Ishikawa (cell line): ENCODE measurements at regions not wholly inside any gene's neighbourhood (a gene's known extent, or its start where the extent isn't known, plus 50 kb on each side); places are given as distances from the start of the nearest gene placed in this dataset.

Experiments
- CREB1 ChIP-seq: IDR thresholded peaks from 2 replicates; pipeline ENCODE4 v1.6.1; 2012; ENCODE audit warnings: low read depth
- EGR1 ChIP-seq: IDR thresholded peaks from 2 replicates; pipeline ENCODE4 v1.6.1; 2012
- EP300 ChIP-seq: IDR thresholded peaks from 2 replicates; pipeline ENCODE4 v1.6.1; 2012; ENCODE audit warnings: borderline replicate concordance
- FOXM1 ChIP-seq: IDR thresholded peaks from 2 replicates; pipeline ENCODE4 v1.6.1; 2012; ENCODE audit warnings: low read depth, borderline replicate concordance
- RAD21 ChIP-seq: IDR thresholded peaks from 2 replicates; pipeline ENCODE4 v1.6.1; 2012; ENCODE audit warnings: low read depth
- TAF1 ChIP-seq: IDR thresholded peaks from 2 replicates; pipeline ENCODE4 v1.6.1; 2012; ENCODE audit warnings: low read depth, mild to moderate bottlenecking
- YY1 ChIP-seq: IDR thresholded peaks from 2 replicates; pipeline ENCODE4 v1.6.1; 2012; ENCODE audit warnings: low read depth
- TF ChIP-seq, protein P1 (sequence below): IDR thresholded peaks from 2 replicates; pipeline ENCODE4 v1.6.1; 2012; ENCODE audit warnings: low read depth, mild to moderate bottlenecking
- TF ChIP-seq, protein P2 (sequence below): IDR thresholded peaks from 2 replicates; pipeline ENCODE4 v1.6.1; 2012

DNA sequence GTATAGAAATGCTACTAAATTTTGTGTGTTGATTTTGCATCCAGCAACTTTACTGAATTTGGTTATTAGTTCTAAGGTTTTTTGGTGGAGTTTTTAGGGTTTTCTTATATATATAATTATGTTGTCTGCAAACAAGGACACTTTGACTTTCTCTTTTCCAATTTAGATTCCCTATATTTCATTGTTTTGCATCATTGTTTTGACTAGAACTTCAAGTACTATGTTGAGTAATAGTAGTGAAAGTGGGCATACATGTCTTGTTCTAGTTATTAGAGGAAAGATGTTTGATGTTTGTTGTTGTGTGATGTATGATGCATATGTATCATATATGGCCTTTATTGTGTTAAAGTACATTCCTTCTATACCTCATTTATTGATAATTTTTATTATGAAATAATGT lies 362.3 kb upstream of the PRR16 start:
- TF ChIP-seq EGR1 (no peak), CREB1 (no peak), FOXM1 (no peak), YY1 (no peak), EP300 (no peak), RAD21 (no peak), TAF1 (no peak)
- TF ChIP-seq, protein P1, sequence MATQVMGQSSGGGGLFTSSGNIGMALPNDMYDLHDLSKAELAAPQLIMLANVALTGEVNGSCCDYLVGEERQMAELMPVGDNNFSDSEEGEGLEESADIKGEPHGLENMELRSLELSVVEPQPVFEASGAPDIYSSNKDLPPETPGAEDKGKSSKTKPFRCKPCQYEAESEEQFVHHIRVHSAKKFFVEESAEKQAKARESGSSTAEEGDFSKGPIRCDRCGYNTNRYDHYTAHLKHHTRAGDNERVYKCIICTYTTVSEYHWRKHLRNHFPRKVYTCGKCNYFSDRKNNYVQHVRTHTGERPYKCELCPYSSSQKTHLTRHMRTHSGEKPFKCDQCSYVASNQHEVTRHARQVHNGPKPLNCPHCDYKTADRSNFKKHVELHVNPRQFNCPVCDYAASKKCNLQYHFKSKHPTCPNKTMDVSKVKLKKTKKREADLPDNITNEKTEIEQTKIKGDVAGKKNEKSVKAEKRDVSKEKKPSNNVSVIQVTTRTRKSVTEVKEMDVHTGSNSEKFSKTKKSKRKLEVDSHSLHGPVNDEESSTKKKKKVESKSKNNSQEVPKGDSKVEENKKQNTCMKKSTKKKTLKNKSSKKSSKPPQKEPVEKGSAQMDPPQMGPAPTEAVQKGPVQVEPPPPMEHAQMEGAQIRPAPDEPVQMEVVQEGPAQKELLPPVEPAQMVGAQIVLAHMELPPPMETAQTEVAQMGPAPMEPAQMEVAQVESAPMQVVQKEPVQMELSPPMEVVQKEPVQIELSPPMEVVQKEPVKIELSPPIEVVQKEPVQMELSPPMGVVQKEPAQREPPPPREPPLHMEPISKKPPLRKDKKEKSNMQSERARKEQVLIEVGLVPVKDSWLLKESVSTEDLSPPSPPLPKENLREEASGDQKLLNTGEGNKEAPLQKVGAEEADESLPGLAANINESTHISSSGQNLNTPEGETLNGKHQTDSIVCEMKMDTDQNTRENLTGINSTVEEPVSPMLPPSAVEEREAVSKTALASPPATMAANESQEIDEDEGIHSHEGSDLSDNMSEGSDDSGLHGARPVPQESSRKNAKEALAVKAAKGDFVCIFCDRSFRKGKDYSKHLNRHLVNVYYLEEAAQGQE: no peak
- TF ChIP-seq, protein P2, sequence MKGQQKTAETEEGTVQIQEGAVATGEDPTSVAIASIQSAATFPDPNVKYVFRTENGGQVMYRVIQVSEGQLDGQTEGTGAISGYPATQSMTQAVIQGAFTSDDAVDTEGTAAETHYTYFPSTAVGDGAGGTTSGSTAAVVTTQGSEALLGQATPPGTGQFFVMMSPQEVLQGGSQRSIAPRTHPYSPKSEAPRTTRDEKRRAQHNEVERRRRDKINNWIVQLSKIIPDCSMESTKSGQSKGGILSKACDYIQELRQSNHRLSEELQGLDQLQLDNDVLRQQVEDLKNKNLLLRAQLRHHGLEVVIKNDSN: no peak
